OCI-LY1 (cell line): ENCODE measurements at regions not wholly inside any gene's neighbourhood (a gene's known extent, or its start where the extent isn't known, plus 50 kb on each side); places are given as distances from the start of the nearest gene placed in this dataset.

Experiments
- H2AFZ ChIP-seq: fragments of 200-600 bp; sonication (generic), shearing (Covaris generic); 2 replicates; pipeline ENCODE4 v1.6.0; 2014; ENCODE audit warnings: antibody characterized with exemption, mild to moderate bottlenecking, low read length
- H3F3A ChIP-seq: fragments of 200-600 bp; sonication (generic), shearing (Covaris generic); 2 replicates; pipeline ENCODE4 v1.6.0; 2014; ENCODE audit warnings: mild to moderate bottlenecking, antibody characterized with exemption, low read length, moderate library complexity; ENCODE audit not compliant: insufficient read depth
- H3K27ac ChIP-seq: fragments of 200-600 bp; sonication (generic); 2 replicates; pipeline ENCODE4 v1.5.1; 2014; ENCODE audit warnings: low read length, mixed run types, mild to moderate bottlenecking, low read depth; ENCODE audit not compliant: poor library complexity, severe bottlenecking
- H3K27me3 ChIP-seq: fragments of 200-600 bp; sonication (generic); 2 replicates; pipeline ENCODE4 v1.6.0; 2014; ENCODE audit warnings: antibody characterized with exemption, mild to moderate bottlenecking, low read length, moderate library complexity; ENCODE audit not compliant: insufficient read depth
- H3K36me3 ChIP-seq: fragments of 200-600 bp; sonication (generic); 2 replicates; pipeline ENCODE4 v1.6.1; 2014; ENCODE audit warnings: mild to moderate bottlenecking, antibody characterized with exemption, low read length, moderate library complexity, mixed read lengths; ENCODE audit not compliant: insufficient read depth
- H3K4me1 ChIP-seq: fragments of 200-600 bp; sonication (generic); 2 replicates; pipeline ENCODE4 v1.5.1; 2014; ENCODE audit warnings: mild to moderate bottlenecking, low read length, moderate library complexity; ENCODE audit not compliant: insufficient read depth, severe bottlenecking
- H3K4me2 ChIP-seq: fragments of 200-600 bp; sonication (generic), shearing (Covaris generic); 2 replicates; pipeline ENCODE4 v1.6.1; 2014; ENCODE audit warnings: low read length
- H3K4me3 ChIP-seq: fragments of 200-600 bp; sonication (generic); 2 replicates; pipeline ENCODE4 v1.5.1; 2014; ENCODE audit warnings: low read length, low read depth, mild to moderate bottlenecking, mixed read lengths; ENCODE audit not compliant: poor library complexity, severe bottlenecking
- H3K79me2 ChIP-seq: fragments of 200-600 bp; shearing (Covaris generic); 2 replicates; pipeline ENCODE4 v1.6.1; 2016; ENCODE audit warnings: mixed run types, low read length, mixed read lengths; ENCODE audit not compliant: insufficient read depth
- H3K9ac ChIP-seq: fragments of 200-600 bp; sonication (generic), shearing (Covaris generic); 2 replicates; pipeline ENCODE4 v1.6.1; 2014; ENCODE audit warnings: mild to moderate bottlenecking, low read length, mixed read lengths
- H3K9me2 ChIP-seq: fragments of 200-600 bp; sonication (generic), shearing (Covaris generic); 2 replicates; pipeline ENCODE4 v1.6.1; 2014; ENCODE audit warnings: low read depth, mild to moderate bottlenecking, low read length, mixed read lengths
- H3K9me3 ChIP-seq: fragments of 200-600 bp; shearing (Covaris generic); 2 replicates; pipeline ENCODE4 v1.6.1; 2014; ENCODE audit warnings: low read length, mixed read lengths
- H4K20me1 ChIP-seq: fragments of 200-600 bp; sonication (generic), shearing (Covaris generic); 2 replicates; pipeline ENCODE4 v1.6.0; 2016; ENCODE audit warnings: mild to moderate bottlenecking, low read length; ENCODE audit not compliant: insufficient read depth
- EZH2 ChIP-seq: fragments of 200-600 bp; sonication (generic), shearing (Covaris generic); IDR thresholded peaks from 2 replicates; pipeline ENCODE4 v1.8.0; 2017; ENCODE audit warnings: borderline replicate concordance, mixed run types, mild to moderate bottlenecking, antibody characterized with exemption, low read length, moderate library complexity, mixed read lengths
- TF ChIP-seq, protein P1 (sequence below): fragments of 200-600 bp; sonication (generic), shearing (Covaris generic); IDR thresholded peaks from 2 replicates; pipeline ENCODE4 v1.5.1; 2017; ENCODE audit warnings: mild to moderate bottlenecking, antibody characterized with exemption, low read length, moderate library complexity, mixed read lengths

DNA sequence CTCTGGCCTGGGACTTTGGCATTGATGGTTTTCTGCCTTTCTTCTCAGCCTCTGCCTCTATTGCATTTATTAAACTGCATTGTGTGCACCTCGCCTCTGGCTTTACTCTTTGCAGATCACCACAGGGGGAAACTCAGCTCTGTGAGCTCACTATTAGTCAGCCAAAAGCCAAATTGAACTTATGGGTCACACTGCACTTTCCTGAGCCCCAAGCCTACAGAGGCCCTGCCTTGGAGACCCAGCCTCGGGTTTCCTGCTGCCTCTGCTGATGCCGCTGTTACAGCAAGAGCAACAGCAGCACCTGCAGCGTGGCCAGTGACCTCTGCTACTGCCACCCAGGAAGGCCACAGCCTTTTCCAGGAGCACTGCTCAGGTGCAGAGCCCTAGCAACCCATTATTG, 122.5 kb downstream of the DAD1 start:
- H3K79me2 ChIP-seq, result no peaks in the 10 kb centered on the region
- H3K27me3 ChIP-seq, result no peaks in the 10 kb centered on the region
- peaks cover 53% of the 10 kb centered on the region for H3K4me1 ChIP-seq
- no peaks in the 10 kb centered on the region for H3F3A ChIP-seq
- no peaks in the 10 kb centered on the region for H4K20me1 ChIP-seq
- H3K9me2 ChIP-seq, result no peaks in the 10 kb centered on the region
- H2AFZ ChIP-seq, result no peak overlapping the region
- H3K4me2 ChIP-seq, result no peak overlapping the region
- H3K9ac ChIP-seq, result no peak overlapping the region
- TF ChIP-seq, protein P1, sequence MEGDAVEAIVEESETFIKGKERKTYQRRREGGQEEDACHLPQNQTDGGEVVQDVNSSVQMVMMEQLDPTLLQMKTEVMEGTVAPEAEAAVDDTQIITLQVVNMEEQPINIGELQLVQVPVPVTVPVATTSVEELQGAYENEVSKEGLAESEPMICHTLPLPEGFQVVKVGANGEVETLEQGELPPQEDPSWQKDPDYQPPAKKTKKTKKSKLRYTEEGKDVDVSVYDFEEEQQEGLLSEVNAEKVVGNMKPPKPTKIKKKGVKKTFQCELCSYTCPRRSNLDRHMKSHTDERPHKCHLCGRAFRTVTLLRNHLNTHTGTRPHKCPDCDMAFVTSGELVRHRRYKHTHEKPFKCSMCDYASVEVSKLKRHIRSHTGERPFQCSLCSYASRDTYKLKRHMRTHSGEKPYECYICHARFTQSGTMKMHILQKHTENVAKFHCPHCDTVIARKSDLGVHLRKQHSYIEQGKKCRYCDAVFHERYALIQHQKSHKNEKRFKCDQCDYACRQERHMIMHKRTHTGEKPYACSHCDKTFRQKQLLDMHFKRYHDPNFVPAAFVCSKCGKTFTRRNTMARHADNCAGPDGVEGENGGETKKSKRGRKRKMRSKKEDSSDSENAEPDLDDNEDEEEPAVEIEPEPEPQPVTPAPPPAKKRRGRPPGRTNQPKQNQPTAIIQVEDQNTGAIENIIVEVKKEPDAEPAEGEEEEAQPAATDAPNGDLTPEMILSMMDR, result no peak
- no peak for TF ChIP-seq EZH2
- no peak overlapping the region for H3K27ac ChIP-seq
- no peaks in the 10 kb centered on the region for H3K9me3 ChIP-seq
- H3K36me3 ChIP-seq, result no peaks in the 10 kb centered on the region
- no peak overlapping the region for H3K4me3 ChIP-seq

DNA sequence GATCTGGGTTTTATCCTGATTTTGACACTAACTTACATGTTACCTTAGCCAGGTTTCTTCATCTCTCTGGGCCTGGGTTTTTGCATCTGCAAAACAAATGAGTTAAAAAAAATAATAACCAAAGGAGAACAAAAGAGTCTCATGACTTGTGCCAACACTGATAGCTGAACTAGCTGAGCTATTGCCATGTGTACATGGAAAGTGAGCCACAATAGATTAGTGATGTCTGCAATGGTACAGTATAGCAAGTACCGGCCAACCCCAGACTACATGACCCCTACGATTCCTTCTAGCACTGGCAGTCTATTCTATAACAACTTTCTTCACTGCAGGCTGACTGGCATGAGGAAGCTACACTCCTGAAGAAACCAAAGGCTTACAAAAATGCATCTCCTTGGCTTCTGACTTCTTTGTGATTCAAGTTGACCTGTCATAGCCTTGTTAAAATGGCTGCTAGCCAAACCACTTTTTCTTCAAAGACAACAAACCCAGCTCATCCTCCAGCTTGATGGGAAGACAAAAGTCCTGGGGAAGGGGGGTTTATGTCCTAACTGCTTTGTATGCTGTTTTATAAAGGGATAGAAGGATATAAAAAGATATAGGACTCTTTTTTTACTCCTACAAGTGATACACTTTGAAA, 123.7 kb downstream of the DAD1 start:
- H4K20me1 ChIP-seq, result no peaks in the 10 kb centered on the region
- H3K9me2 ChIP-seq, result no peaks in the 10 kb centered on the region
- no peaks in the 10 kb centered on the region for H3K9me3 ChIP-seq
- H3K79me2 ChIP-seq, result no peaks in the 10 kb centered on the region
- H3K27me3 ChIP-seq, result no peaks in the 10 kb centered on the region
- no peaks in the 10 kb centered on the region for H3F3A ChIP-seq
- H3K4me1 ChIP-seq, result peaks cover 44% of the 10 kb centered on the region
- TF ChIP-seq EZH2, result no peak
- TF ChIP-seq, protein P1, result no peak
- no peak overlapping the region for H2AFZ ChIP-seq
- no peak overlapping the region for H3K4me3 ChIP-seq
- no peak overlapping the region for H3K4me2 ChIP-seq
- no peaks in the 10 kb centered on the region; the same call in 1 of the 2 replicates for H3K36me3 ChIP-seq
- no peak overlapping the region for H3K27ac ChIP-seq
- no peak overlapping the region for H3K9ac ChIP-seq

DNA sequence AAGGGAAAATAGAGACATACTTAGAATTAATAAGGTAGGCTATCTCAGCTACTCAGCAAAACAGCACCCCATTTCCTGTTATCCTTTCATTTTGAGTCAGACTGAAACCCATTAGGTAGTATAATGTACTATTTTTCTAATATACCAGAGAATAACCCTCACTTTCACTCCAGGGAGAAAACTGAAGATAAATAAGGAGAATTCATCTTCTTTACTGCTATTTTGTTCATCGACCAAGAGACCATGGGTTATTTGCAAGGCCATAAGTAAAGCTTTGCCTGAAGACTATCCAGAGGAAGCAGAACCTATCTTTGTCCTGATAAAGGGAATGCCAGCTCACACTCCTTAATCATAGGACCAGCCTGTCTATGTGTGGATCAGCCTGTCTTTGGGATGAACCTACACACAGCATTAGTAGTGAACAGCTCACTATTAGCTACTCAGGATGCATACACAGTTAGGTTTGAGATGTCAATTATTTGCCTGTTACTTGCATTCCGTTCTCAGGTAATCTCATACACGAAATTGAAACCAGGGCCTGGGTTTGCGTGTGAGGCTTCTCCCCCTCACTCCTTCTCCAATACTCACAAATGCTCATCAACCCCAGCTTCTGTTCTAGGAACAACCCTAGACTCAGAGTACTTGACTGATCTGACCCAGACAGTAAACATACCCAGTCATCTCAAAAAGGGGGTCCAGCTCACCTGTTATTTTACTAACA, 124.4 kb downstream of the DAD1 start:
- H3K4me2 ChIP-seq, result no peak overlapping the region
- no peaks in the 10 kb centered on the region; the same call in 1 of the 2 replicates for H3K36me3 ChIP-seq
- H2AFZ ChIP-seq, result no peak overlapping the region
- TF ChIP-seq, protein P1, result no peak
- no peak for TF ChIP-seq EZH2
- H3K9me2 ChIP-seq, result no peaks in the 10 kb centered on the region
- H3K27me3 ChIP-seq, result no peaks in the 10 kb centered on the region
- H3K27ac ChIP-seq, result no peak overlapping the region
- no peak overlapping the region for H3K4me3 ChIP-seq
- H4K20me1 ChIP-seq, result no peaks in the 10 kb centered on the region
- H3F3A ChIP-seq, result no peaks in the 10 kb centered on the region
- H3K79me2 ChIP-seq, result no peaks in the 10 kb centered on the region
- H3K4me1 ChIP-seq, result peaks cover 38% of the 10 kb centered on the region
- H3K9ac ChIP-seq, result no peak overlapping the region
- H3K9me3 ChIP-seq, result no peaks in the 10 kb centered on the region
